GM19438 (cell line): ENCODE measurements at regions not wholly inside any gene's neighbourhood (a gene's known extent, or its start where the extent isn't known, plus 50 kb on each side); places are given as distances from the start of the nearest gene placed in this dataset.

Experiments
- ATAC-seq: cut with Tn5 transposase; IDR thresholded peaks from one replicate; pipeline ENCODE4 v1.9.1; 2021; ENCODE audit warnings: low read depth; ENCODE audit not compliant: unreplicated experiment

DNA sequence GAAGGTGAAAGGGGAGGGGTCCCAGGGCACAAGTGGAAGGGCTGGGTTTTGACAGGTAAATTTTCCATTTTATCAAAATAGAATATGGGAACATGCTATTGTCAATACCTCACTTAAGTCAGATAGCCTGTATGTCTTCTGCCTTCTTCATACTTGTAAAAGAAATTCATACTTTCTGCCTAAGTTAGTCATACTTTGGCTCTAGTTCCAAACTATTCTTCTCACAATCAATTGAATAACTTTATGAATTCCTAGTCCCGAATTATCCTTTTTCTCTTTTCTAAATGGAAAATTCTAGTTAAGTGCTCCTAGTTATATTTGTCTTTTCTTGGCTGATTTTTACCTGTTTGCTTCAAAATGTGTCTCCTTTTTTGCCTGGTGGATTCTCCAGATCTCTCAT lies 271.4 kb downstream of the CSNK1G3 start:
- no peak for ATAC-seq

DNA sequence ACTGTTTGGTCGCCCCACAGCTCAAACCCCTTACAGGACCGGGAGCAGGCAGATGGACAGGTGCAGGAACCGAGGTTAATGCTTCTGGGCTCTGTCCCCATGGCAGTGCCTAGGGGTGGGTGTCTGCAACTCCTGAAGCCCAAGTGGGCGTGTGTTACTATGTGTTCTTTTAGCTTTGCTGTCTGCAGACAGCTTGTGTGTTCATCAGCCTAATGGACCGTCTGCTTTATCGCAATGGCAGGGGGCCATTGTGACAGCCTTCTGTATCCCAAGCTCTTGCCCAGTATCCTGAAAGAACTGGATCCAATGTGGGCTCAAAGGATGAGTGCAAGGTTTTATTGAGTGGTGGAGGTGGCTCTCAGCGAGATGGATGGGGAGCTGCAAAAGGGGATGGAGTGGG lies 266.7 kb downstream of the CSNK1G3 start:
- no peak for ATAC-seq

DNA sequence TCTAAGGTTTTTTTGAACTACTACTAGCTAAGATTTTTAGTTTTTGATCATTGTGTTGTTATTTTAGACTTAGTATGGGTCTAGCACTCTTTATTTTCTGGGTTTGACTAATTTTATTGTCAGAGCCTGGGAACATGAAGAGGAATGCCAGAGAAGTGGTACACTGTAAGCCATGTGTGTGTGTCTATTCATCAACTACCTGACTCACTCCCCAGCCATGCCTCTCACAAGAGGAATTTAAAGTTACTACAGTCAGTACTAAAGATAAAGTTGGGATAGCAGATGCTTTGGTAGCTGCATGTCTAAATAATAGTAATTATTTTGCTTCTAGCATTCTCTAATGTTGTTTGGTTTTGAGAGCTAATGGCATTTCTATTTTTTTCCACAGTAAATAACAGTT lies 264.8 kb downstream of the CSNK1G3 start:
- ATAC-seq: no peak

DNA sequence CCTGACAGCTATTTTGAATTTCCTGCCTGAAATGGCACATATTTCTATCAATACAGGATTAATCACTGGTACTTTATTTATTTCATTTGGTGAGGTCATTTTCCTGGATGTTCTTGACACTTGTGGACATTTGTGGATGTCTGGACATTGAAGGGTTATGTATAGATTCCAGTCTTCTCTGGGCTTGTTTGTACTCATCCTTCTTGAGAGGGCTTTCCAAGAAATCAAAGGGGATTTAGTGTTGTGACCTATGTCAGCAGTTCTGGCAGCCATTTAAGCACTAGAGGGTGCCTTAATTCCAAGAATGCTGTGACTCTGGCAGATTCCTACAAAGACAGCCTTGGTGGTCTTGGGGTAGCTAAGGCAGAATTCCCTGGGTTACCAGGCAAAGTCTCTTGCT lies 259.7 kb downstream of the CSNK1G3 start:
- no peak for ATAC-seq

DNA sequence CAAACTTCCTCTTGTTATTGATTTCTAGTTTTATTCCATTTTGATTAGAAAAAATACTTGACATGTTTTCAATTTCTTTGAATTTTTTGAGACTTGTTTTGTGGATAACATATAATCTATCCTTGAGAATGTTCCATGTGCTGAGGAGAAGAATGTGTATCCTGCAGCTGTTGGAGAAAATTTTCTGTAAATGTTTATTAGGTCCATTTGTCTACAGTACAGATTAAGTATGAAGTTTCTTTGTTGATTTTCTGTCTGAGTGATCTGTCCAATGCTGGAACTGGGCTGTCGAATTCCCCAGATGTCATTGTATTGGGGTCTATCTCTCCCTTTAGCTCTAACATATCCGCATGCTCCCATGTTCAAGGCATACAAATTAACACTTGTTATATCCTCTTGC lies 251.2 kb downstream of the CSNK1G3 start:
- ATAC-seq: no peak

DNA sequence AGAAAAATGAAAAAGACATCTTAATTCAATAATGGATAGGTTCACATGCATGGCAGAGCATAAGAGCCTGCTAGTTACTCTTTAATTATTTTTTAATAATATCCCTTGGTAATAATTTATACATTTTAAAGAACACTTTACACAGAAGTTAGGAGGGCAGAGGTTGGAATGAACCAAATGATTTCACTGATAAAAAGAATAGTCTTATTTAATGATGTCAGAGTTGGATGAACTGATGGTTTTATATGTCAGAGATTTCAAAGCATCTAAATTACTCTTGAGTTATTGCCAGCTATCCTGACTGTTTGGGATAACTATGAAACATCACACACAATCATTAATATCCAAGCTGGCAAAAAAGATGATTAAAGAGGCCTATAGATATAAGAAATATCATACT lies 244.8 kb downstream of the CSNK1G3 start:
- no peak for ATAC-seq

DNA sequence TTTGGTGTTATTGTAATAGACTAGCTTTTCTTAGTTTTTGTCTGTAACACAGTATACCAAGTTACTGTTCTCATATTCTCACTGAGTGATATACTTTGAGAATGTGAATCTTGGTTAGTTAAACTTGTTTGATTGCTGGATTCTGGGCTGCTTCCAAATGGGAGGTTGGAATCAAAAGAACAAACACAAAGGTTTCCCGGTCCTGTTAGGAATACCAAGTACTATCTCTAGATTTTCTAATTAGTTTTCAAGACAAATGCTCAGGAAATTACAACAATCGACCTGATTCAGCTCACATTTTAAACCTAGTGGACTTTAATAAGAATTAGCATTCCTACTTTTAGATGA lies 244.3 kb downstream of the CSNK1G3 start:
- no peak for ATAC-seq

DNA sequence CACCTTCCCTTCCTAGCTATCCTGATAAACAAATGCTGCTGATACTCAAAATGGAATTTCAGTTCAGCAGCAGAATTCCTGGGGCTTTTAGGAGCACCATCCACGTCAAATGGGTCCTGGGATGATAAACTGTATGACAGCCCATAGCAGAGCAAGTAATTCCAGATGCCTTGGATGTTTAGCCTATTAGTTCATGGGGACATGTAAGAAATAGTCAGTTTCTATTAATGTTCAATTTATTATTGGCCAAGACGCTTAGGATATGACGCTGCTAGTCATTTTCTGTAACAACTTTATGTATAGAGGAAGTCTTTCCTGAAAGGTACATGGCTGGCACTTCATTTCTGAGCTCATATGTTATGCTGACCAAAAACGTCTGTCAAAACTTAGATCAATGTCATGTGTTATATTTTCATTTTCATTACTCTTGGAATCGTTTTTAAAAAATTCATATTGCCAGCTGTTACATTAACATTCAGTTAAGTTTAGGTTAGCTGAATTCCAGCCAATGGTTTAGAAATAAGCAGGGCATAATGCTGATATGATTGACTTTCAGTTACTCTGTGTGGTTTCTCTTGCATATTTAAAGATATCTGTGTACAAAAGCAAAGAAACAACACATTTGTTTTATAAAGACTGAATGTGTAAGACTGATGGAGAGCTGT lies 243.8 kb downstream of the CSNK1G3 start:
- ATAC-seq: no peak

DNA sequence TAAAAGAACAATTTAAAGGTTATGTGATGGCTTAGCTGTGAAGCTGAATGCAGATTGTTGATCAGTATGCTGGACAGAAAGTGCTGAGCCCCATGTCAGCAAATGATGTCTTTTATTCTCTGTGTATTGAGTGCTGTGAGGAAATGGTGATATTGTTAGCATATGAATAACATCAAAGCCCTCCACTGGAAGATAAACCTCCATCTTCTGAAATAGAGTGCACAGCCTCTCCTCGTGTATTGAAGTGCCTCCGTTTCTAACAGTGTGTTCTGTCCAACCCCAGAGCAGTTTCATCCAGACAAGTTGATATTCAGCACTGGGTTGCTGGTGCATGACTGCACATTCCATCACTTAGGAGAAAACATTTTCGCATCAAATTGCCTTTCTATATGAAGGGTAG lies 242.9 kb downstream of the CSNK1G3 start:
- no peak for ATAC-seq

DNA sequence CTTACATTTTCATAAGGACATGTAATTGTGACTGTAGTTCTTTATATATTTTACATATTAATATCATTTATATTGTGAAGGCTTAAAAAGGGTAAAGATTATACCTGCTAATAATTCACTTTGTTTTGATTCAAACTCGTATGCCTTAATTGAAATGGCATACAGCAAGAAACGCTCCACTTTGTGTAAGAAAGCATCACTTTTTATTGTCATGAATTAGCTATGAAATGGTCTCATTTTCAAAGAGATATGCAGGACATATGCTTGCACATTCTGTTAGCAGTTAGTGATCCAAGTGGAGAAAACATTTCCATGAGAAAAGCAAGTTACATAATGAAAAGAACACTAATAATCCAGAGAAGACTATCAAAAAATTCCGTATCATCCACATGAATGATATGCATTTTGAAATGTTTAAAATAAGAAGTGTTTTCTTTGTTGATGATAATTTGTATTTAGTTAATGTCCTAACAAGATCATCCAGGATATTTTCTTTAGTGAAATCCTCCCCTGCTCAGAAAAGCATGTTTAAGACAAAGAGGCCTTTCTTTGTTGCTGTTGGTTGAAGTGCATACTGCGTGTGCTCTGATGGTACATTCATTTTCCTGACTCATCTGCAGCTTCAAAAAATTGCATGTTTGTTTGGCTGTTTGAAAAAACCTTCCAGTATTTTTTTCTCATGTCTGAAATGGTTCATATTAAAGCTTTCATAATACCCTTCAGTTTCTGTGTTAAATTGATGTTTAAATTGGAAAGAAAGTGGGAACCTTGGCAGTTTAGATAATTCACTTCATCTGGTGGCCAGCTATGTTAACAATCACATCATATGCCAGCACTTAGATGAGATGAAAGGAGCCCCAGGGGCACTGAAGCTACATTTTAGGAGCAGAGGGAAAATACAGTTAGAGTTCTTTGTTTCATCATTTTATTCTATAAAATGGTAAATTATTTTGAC lies 242.2 kb downstream of the CSNK1G3 start:
- ATAC-seq: no peak

DNA sequence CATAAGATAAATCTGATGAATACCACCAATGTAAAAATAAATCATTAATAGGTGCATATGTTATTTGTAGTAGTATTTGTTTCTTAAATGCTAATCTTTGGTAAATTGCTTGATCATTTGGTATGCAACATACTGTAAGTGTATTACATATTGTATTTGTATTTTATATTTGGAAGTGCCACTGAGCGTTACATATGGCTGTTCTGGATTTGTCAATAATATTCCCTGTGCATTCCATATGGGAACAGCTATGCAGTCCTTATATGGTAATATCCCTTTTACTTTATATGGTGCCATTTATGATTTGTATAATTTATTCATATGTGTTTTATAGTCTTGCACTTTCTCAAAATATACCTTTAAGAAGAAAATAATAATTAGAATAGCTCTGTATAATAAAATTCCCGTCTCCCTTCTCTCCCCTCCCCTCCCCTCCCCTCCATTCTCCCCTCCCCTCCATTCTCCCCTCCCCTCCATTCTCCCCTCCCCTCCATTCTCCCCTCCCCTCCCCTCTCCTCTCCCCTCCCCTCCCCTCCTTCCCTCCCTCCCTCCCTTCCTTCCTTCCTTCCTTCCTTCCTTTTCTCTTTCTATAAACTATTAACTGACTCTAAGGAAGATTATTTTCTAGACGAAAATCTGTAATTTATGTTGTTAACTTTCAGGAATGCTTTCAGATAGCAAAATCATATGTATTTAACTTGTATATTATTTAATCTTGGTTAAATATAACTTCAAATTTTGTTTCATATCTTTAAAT lies 241.4 kb downstream of the CSNK1G3 start:
- no peak for ATAC-seq

DNA sequence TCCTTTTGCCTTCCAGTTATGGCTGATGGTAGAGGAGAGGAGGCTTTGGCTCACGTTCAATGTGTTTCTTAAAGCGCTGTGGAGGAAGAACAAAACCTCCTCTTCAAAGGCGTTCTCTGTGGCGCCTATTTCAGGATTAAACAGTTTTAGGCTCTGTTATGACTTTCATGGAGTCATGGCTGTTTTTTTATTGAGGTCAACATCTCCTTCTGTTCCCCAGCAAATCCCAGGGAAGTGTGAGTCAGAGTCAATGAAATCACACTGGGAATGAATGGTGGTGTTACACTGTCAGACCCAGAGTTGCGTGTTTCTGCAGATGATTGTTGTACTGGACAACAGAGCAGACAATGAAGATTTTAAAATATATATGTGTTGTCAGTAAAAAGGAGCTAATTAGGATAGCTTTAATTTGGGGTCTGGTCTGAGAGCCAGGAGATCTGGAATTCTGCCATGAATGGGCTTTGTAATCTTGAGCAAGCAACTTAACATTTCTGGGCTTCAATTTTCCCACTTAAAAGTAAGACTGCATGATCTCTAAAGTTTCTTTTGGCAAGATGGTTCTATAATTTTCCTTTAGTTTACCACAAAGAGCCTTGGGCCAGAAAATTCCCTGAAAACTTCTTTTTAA lies 240.7 kb downstream of the CSNK1G3 start:
- ATAC-seq: no peak

DNA sequence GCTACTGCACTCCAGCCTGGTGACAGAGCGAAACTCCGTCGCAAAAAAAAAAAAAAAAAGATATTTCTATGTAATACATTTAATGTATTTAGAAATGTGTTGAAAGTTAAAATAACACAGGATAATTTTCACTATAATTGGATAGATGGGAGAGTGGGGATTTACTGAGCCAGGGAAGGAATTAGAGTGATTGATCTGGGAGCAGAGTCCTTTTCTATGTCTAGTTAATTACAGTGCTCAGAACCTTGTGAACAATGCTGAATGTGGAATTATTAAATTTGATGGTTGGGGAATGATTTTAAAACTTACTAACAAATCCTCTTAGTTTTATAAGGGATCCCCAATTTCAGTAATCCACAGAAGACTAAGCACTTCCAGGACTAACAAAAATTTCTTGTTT lies 239.7 kb downstream of the CSNK1G3 start:
- ATAC-seq: no peak

DNA sequence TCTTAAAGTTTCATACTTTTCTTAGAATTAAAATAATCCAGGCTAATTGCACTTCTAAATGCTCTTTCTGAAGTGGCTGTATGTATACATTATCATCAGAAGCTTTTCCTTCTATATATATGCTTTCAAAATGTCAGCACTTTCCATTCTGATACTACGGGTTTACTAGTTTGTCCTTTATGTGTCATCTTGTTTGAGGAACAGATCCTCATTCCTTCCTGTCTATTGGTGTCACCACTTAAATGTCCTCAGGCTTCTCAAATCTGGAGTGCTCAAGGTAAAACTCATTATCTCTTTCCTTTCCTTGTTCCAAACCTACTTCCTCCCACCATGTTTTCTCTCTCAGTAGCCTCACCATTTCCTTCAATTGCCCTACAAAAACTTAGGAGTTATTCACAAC lies 236.3 kb downstream of the CSNK1G3 start:
- ATAC-seq: no peak

DNA sequence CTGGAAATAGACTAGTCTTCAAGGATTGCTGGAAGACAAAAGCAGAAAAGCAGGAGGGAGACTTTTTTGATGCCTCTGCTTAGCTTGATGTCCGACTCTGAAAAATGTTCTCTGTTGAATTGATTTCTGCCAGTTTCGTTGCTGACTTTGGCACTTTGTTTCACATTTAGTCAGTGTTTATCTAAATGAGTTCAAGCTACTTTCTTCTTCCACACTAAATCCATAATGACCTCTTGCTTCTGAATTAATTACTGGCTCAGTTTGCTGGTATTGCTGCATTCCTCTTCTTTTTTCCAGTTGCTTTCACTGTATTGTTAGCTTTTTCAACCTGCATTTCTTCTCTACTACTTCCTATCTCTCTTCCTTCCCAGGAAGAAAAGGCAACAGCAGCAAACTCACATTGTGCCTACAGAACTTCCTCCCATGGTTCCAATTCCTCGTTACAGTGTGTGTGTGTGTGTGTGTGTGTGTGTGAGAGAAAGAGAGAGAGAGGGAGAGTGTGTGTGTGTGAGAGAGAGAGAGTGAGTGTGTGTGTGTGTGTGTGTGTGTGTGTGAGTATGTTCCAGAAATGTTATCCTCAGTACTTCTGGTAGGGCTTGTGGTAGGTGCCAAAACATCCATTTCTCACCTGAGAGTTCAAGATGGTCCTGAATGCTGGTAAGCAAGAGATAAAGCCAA lies 234.8 kb downstream of the CSNK1G3 start:
- no peak for ATAC-seq

DNA sequence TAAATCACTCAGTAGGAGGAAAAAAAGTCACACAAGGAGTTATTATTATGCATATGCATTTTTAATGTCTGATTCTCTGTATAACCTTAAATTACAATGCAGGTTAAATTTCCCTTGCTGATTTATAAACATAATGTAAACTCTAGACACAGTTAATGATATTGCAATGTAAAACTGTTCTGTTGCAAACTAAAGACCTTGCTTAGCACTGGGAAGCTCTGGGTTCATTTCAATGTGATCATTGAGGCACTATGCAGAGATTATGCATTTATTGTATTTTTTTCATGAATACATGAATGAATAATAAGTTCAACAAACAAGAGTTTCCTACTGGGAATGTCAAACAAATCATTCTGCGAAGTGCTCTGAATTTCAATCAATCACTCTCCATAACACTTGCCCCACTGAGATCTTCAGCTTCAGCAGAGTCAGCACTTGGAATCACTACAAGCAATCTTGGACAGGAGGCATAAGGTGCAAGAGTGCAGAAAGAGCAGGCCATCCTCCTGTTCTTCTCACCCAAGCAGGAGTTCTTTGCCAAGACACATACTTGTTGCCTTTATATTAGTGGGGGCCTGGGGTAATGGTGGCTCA lies 232.1 kb downstream of the CSNK1G3 start:
- ATAC-seq: no peak

DNA sequence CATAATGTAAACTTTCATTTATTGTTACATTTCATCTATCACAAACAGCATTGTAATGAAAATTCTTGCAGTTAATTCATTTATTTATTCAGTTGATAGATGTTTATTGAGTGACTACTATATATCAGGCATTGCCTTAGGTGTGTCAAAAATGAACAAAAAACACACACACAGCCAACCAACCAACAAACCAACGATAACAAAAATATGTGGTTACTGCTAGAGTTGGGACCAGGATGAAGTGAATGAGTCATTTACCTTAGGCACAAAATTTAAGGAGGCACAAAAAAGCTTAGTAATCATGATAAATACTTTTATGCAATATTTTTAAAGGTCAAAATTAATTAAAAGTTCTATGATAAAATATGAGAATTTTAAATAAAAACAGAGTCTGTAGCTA lies 223.4 kb downstream of the CSNK1G3 start:
- ATAC-seq: no peak

DNA sequence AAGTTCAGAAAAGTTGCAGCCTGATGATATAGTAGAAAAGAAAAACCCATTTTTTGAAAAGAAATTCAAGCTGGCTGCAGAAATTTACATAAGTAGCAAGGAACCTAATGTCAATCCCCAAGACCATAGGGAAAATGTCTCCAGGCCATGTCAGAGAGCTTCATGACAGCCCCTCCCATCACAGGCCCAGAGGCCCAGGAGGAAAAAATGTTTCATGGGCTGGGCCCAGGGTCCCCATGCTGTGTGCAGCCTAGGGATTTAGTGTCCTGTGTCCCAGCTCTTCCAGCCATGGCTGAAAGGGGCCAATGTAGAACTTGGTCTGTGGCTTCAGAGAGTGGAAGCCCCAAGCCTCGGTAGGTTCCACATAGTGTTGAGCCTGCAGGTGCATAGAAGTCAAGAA lies 220.3 kb downstream of the CSNK1G3 start:
- ATAC-seq: no peak

DNA sequence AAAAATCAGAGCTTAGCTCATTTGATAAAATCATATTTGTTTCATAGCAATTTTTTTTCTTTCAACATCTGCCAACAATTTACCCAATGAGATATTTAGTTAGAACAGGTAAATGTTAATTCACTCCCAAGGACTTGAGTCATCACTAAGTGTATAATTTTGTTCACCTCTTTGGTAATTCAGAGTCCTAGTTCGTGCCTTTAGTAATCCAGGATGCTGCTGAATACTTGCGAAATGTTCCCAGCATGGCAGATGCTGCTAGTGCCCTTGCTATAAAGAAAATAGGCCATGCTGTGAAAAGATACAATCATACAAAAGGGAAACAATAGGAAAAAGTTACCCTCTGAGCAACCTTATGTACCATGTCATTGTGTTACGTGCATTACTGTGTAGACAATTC lies 210.5 kb downstream of the CSNK1G3 start:
- ATAC-seq: no peak

DNA sequence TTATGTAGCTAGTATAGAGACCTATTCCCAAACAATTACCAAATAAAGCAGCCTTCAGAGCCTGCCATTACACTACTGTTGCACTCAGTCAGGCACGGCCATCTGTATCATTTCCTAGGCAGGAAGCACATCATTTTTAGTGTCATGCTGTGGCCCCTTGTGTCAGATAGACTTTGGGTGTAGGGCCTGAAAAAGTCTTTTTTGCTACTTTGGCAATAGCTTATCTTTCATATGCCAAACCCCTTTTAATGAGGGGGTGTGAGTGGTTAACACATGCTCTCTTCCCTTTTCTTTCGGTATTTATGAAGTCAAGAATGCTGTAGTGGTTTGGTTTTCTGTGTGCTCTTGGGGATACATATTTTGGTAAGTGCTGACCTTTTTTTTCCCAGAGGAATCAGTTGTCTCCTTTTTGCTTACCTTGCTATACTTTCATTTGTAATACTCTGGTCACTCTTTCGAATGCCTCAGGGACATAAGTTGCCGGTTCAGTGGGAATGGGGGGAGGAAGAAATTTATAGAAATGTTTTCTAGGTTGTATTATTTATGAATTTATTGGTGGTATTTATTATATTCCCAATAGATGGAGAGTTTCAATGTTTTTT lies 209.8 kb downstream of the CSNK1G3 start:
- ATAC-seq: no peak
